HCT116 (cell line): ENCODE measurements at regions not wholly inside any gene's neighbourhood (a gene's known extent, or its start where the extent isn't known, plus 50 kb on each side); places are given as distances from the start of the nearest gene placed in this dataset.

Experiments used
- ATAC-seq: fragments of 200-7000 bp; cut with Tn5 transposase; 2 replicates; pipeline ENCODE4 v1.9.1; 2020; ENCODE audit warnings: mild to moderate bottlenecking, moderate library complexity
- BruUV-seq: library from RNA; stranded (reverse); fragments of 400-500 nt; replicated peaks from 2 replicates; lab custom pipeline; 2021; lab: Mats Ljungman, UMichigan
- CTCF ChIA-PET: fragments of 300-600 bp; sonication (Branson Sonifier 250); formaldehyde crosslinking; loops from one replicate; lab custom pipeline; 2021; ENCODE audit warnings: antibody characterized with exemption; lab: Charles Lee
- POLR2A ChIA-PET: fragments of 300-600, 350-600 bp; sonication (Branson Sonifier 250); formaldehyde crosslinking; loops from one replicate; lab custom pipeline; 2021; ENCODE audit warnings: antibody characterized with exemption; lab: Charles Lee
- RAD21 ChIA-PET, 2 experiments: fragments of 300-600 bp; sonication (Branson Sonifier 250); formaldehyde crosslinking; loops; one replicate each; lab custom pipeline; 2023; ENCODE audit warnings: low total read pairs in 2 of 2; ENCODE audit not compliant: uncharacterized antibody in 2 of 2, unreplicated experiment in 2 of 2, low non-redundant PET in 1 of 2; lab: Charles Lee
- DNase-seq: peaks from one replicate; pipeline ENCODE4 v3.0.0-alpha.2; 2010; ENCODE audit warnings: low read depth, low spot score
- H2AFZ ChIP-seq: fragments of 200-600 bp; shearing (Covaris generic), sonication (generic); 2 replicates; pipeline ENCODE4 v1.6.1; 2017; ENCODE audit warnings: low read depth, mixed run types, mixed read lengths, antibody characterized with exemption, low read length; ENCODE audit not compliant: poor library complexity, severe bottlenecking
- H3K27ac ChIP-seq: 2 replicates; pipeline ENCODE4 v1.5.1; 2012; ENCODE audit warnings: low read depth, low read length
- H3K27me3 ChIP-seq: fragments of 200-600 bp; sonication (generic); 2 replicates; pipeline ENCODE4 v1.6.1; 2016; ENCODE audit warnings: mixed run types, low read length, mixed read lengths; ENCODE audit not compliant: insufficient read depth
- H3K36me3 ChIP-seq, 2 experiments: fragments of 200-500 bp in 1 of 2; fragments of 200-600 bp in 1 of 2; sonication (Bioruptor generic) in 1 of 2; sonication (generic) in 1 of 2; 2 replicates each; pipeline versions ENCODE4 v1.5.1 to v1.6.1; 2014 to 2016; ENCODE audit warnings: low read length in 2 of 2, inconsistent platforms in 1 of 2, mixed read lengths in 1 of 2, mixed run types in 1 of 2; ENCODE audit not compliant: insufficient read depth in 2 of 2, control insufficient read depth in 1 of 2
- H3K4me1 ChIP-seq, 2 experiments: fragments of 200-600 bp in 1 of 2; sonication (generic) in 1 of 2; 2 replicates each; pipeline versions ENCODE4 v1.5.1 to v1.6.1; 2012 to 2017; ENCODE audit warnings: low read length in 2 of 2, inconsistent platforms in 1 of 2, mild to moderate bottlenecking in 1 of 2, mixed read lengths in 1 of 2, mixed run types in 1 of 2, moderate library complexity in 1 of 2; ENCODE audit not compliant: insufficient read depth in 2 of 2, control insufficient read depth in 1 of 2
- H3K4me2 ChIP-seq: fragments of 200-600 bp; sonication (generic); 2 replicates; pipeline ENCODE4 v1.6.1; 2017; ENCODE audit warnings: mixed run types, low read length, mixed read lengths
- H3K4me3 ChIP-seq, 2 experiments: fragments of 200-600 bp in 1 of 2; sonication (generic) in 1 of 2; replicated peaks in 1 of 2; 2 replicates each; pipeline ENCODE4 v1.5.1; 2011 to 2016; ENCODE audit warnings: low read length in 2 of 2, control low read depth in 1 of 2, low read depth in 1 of 2, mild to moderate bottlenecking in 1 of 2, mixed read lengths in 1 of 2, mixed run types in 1 of 2
- H3K79me2 ChIP-seq: fragments of 200-600 bp; sonication (generic); 2 replicates; pipeline ENCODE4 v1.6.1; 2017; ENCODE audit warnings: mild to moderate bottlenecking, mixed run types, low read length, moderate library complexity, mixed read lengths; ENCODE audit not compliant: insufficient read depth
- H3K9ac ChIP-seq: fragments of 200-600 bp; sonication (generic); 2 replicates; pipeline ENCODE4 v1.6.1; 2016; ENCODE audit warnings: low read length, mixed read lengths
- H3K9me2 ChIP-seq: fragments of 200-600 bp; sonication (generic), shearing (Covaris generic); 2 replicates; pipeline ENCODE4 v1.6.1; 2017; ENCODE audit warnings: mixed run types, mild to moderate bottlenecking, moderate library complexity; ENCODE audit not compliant: insufficient read depth
- H3K9me3 ChIP-seq, 2 experiments: fragments of 200-500 bp in 1 of 2; fragments of 200-600 bp in 1 of 2; sonication (Bioruptor generic) in 1 of 2; sonication (generic) in 1 of 2; 2 replicates each; pipeline ENCODE4 v1.6.1; 2014 to 2017; ENCODE audit warnings: low read length in 2 of 2, mixed read lengths in 2 of 2, inconsistent platforms in 1 of 2, low read depth in 1 of 2, mild to moderate bottlenecking in 1 of 2, mixed run types in 1 of 2, moderate library complexity in 1 of 2; ENCODE audit not compliant: control insufficient read depth in 1 of 2, insufficient read depth in 1 of 2
- H4K20me1 ChIP-seq: fragments of 200-600 bp; sonication (generic), shearing (Covaris generic); 2 replicates; pipeline ENCODE4 v1.6.1; 2017; ENCODE audit warnings: mixed run types, mild to moderate bottlenecking, moderate library complexity; ENCODE audit not compliant: insufficient read depth
- CBX3 ChIP-seq: IDR thresholded peaks from 2 replicates; pipeline ENCODE4 v1.6.1; 2012; ENCODE audit warnings: low read depth
- CEBPB ChIP-seq: IDR thresholded peaks from 2 replicates; pipeline ENCODE4 v1.6.1; 2012; ENCODE audit warnings: low read depth
- EGR1 ChIP-seq: IDR thresholded peaks from 2 replicates; pipeline ENCODE4 v1.6.1; 2012; ENCODE audit warnings: low read depth
- ELF1 ChIP-seq: IDR thresholded peaks from 2 replicates; pipeline ENCODE4 v1.6.1; 2012; ENCODE audit warnings: low read depth, borderline replicate concordance
- EZH2 ChIP-seq: fragments of 200-600 bp; sonication (generic); IDR thresholded peaks from 2 replicates; pipeline ENCODE4 v1.6.1; 2017; ENCODE audit warnings: antibody characterized with exemption, mixed run types
- EZH2phosphoT487 ChIP-seq: fragments of 200-600 bp; IDR thresholded peaks from 2 replicates; pipeline ENCODE4 v1.6.1; 2018; ENCODE audit warnings: antibody characterized with exemption, borderline replicate concordance
- FOSL1 ChIP-seq: IDR thresholded peaks from 2 replicates; pipeline ENCODE4 v1.6.1; 2012; ENCODE audit warnings: low read depth
- JUND ChIP-seq: IDR thresholded peaks from 2 replicates; pipeline ENCODE4 v1.6.1; 2012
- MAX ChIP-seq: IDR thresholded peaks from 2 replicates; pipeline ENCODE4 v1.6.1; 2012
- POLR2A ChIP-seq: IDR thresholded peaks from 2 replicates; pipeline ENCODE4 v1.7.0; 2011; ENCODE audit warnings: borderline replicate concordance; ENCODE audit not compliant: insufficient read depth, insufficient read length; ENCODE audit errors: extremely low read depth
- POLR2AphosphoS5 ChIP-seq: IDR thresholded peaks from 2 replicates; pipeline ENCODE4 v1.6.1; 2011; ENCODE audit warnings: mild to moderate bottlenecking, low read depth, low read length, moderate library complexity
- RAD21 ChIP-seq: IDR thresholded peaks from 2 replicates; pipeline ENCODE4 v1.6.1; 2012; ENCODE audit warnings: low read depth, mild to moderate bottlenecking
- REST ChIP-seq: IDR thresholded peaks from 2 replicates; pipeline ENCODE4 v1.6.1; 2012; ENCODE audit warnings: low read depth
- SRF ChIP-seq: IDR thresholded peaks from 2 replicates; pipeline ENCODE4 v1.6.1; 2012; ENCODE audit warnings: low read depth
- TCF7L2 ChIP-seq: IDR thresholded peaks from 2 replicates; pipeline ENCODE4 v1.7.0; 2011; ENCODE audit warnings: borderline replicate concordance, inconsistent platforms; ENCODE audit not compliant: insufficient read depth, insufficient read length; ENCODE audit errors: extremely low read depth
- YY1 ChIP-seq: IDR thresholded peaks from 2 replicates; pipeline ENCODE4 v1.6.1; 2011; ENCODE audit warnings: low read length, low read depth, moderate library complexity, mild to moderate bottlenecking; ENCODE audit not compliant: insufficient replicate concordance; ENCODE audit errors: extremely low read depth
- ZFX ChIP-seq: fragments of 450-650 bp; IDR thresholded peaks from 2 replicates; pipeline ENCODE4 v1.6.1; 2017
- ZNF274 ChIP-seq: fragments of 200-500 bp; sonication (Bioruptor generic); IDR thresholded peaks from 2 replicates; pipeline ENCODE4 v1.6.1; 2014; ENCODE audit warnings: mild to moderate bottlenecking, low read depth, low read length, inconsistent platforms
- intact Hi-C: fragments of 100-400 bp; cut with micrococcal nuclease; formaldehyde crosslinking; loops from 2 replicates; pipeline ENCODE4 v1.10.0; 2022
- TF ChIP-seq, protein P1 (sequence below): IDR thresholded peaks from 2 replicates; pipeline ENCODE4 v1.6.1; 2011; ENCODE audit warnings: mild to moderate bottlenecking, low read length, moderate library complexity; ENCODE audit not compliant: insufficient replicate concordance; ENCODE audit errors: extremely low read depth
- TF ChIP-seq, protein P2 (sequence below): IDR thresholded peaks from 2 replicates; pipeline ENCODE4 v1.6.1; 2012

- H4K20me1 ChIP-seq: no peaks in the 10 kb centered on the region
- TF ChIP-seq JUND: no peak
- TF ChIP-seq POLR2AphosphoS5: no peak
- TF ChIP-seq REST: no peak
- no peak for TF ChIP-seq ZNF274
- no peak for TF ChIP-seq POLR2A
- TF ChIP-seq, protein P1, sequence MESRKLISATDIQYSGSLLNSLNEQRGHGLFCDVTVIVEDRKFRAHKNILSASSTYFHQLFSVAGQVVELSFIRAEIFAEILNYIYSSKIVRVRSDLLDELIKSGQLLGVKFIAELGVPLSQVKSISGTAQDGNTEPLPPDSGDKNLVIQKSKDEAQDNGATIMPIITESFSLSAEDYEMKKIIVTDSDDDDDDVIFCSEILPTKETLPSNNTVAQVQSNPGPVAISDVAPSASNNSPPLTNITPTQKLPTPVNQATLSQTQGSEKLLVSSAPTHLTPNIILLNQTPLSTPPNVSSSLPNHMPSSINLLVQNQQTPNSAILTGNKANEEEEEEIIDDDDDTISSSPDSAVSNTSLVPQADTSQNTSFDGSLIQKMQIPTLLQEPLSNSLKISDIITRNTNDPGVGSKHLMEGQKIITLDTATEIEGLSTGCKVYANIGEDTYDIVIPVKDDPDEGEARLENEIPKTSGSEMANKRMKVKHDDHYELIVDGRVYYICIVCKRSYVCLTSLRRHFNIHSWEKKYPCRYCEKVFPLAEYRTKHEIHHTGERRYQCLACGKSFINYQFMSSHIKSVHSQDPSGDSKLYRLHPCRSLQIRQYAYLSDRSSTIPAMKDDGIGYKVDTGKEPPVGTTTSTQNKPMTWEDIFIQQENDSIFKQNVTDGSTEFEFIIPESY: no peak
- no peak for TF ChIP-seq YY1
- TF ChIP-seq CBX3: no peak
- no peak for TF ChIP-seq CEBPB
- no peak for TF ChIP-seq ZFX
- no peak for TF ChIP-seq RAD21
- TF ChIP-seq, protein P2, sequence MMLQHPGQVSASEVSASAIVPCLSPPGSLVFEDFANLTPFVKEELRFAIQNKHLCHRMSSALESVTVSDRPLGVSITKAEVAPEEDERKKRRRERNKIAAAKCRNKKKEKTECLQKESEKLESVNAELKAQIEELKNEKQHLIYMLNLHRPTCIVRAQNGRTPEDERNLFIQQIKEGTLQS: no peak
- TF ChIP-seq EZH2phosphoT487: no peak
- no peak for TF ChIP-seq FOSL1
- no peak for TF ChIP-seq EZH2
- TF ChIP-seq MAX: no peak
- no peak for TF ChIP-seq SRF
- TF ChIP-seq TCF7L2: no peak
- no peak for TF ChIP-seq EGR1
- no peak for TF ChIP-seq ELF1
- TF ChIP-seq, all 23 proteins: peak for 0
- ChIA-PET POLR2A (no interaction called here), CTCF (no interaction called here), RAD21 (no interaction called here)
- Histone ChIP-seq H3K79me2 (no peaks in the 10 kb centered on the region), H3K4me1 (no peaks in the 10 kb centered on the region), H3K4me2 (no peak overlapping the region), H2AFZ (no peak overlapping the region), H3K27me3 (no peaks in the 10 kb centered on the region), H3K9ac (no peak overlapping the region), H3K36me3 (no peaks in the 10 kb centered on the region), H3K9me3 (no peaks in the 10 kb centered on the region), H3K9me2 (no peaks in the 10 kb centered on the region), H3K27ac (no peak overlapping the region), H3K4me3 (no peak overlapping the region)
- intact Hi-C loops: no loop called here
- DNase-seq (no peak), ATAC-seq (no peak)
- BruUV-seq: no TSS peak
Measured at GRCh38 chr6:169019111-169019510, 234.5 kb downstream of the THBS2 start.
